SU-DHL-6 (cell line): ENCODE measurements at regions not wholly inside any gene's neighbourhood (a gene's known extent, or its start where the extent isn't known, plus 50 kb on each side); places are given as distances from the start of the nearest gene placed in this dataset.

Experiments used
- H2AFZ ChIP-seq: fragments of 200-600 bp; sonication (generic); 2 replicates; pipeline ENCODE4 v1.6.1; 2014; ENCODE audit warnings: low read depth, mild to moderate bottlenecking, moderate library complexity, mixed read lengths, antibody characterized with exemption, low read length; ENCODE audit not compliant: severe bottlenecking
- H3F3A ChIP-seq: fragments of 200-600 bp; shearing (Covaris generic); 2 replicates; pipeline ENCODE4 v1.6.0; 2016; ENCODE audit warnings: antibody characterized with exemption, mild to moderate bottlenecking; ENCODE audit not compliant: insufficient read depth
- H3K27ac ChIP-seq: fragments of 200-600 bp; sonication (generic); 2 replicates; pipeline ENCODE4 v1.5.1; 2016; ENCODE audit warnings: low read depth, mild to moderate bottlenecking, low read length, moderate library complexity, mixed read lengths
- H3K27me3 ChIP-seq: fragments of 200-600 bp; sonication (generic), shearing (Covaris generic); 2 replicates; pipeline ENCODE4 v1.6.0; 2014; ENCODE audit warnings: mild to moderate bottlenecking, low read length
- H3K36me3 ChIP-seq: fragments of 200-600 bp; sonication (generic); 2 replicates; pipeline ENCODE4 v1.6.1; 2014; ENCODE audit warnings: mild to moderate bottlenecking, low read length, mixed read lengths
- H3K4me2 ChIP-seq: fragments of 300-600, 200-600 bp; shearing (Covaris generic), sonication (generic); 2 replicates; pipeline ENCODE4 v1.6.0; 2014; ENCODE audit warnings: low read length, low read depth, mild to moderate bottlenecking; ENCODE audit not compliant: poor library complexity, severe bottlenecking
- H3K4me3 ChIP-seq: fragments of 200-600 bp; sonication (generic); 2 replicates; pipeline ENCODE4 v1.5.1; 2014; ENCODE audit warnings: antibody characterized with exemption, low read length, mild to moderate bottlenecking, mixed read lengths; ENCODE audit not compliant: insufficient read depth, poor library complexity, severe bottlenecking
- H3K79me2 ChIP-seq: fragments of 200-600 bp; sonication (generic); 2 replicates; pipeline ENCODE4 v1.6.1; 2014; ENCODE audit warnings: mild to moderate bottlenecking, low read length, moderate library complexity; ENCODE audit not compliant: insufficient read depth
- H3K9ac ChIP-seq: fragments of 200-600 bp; sonication (generic); 2 replicates; pipeline ENCODE4 v1.7.0; 2014; ENCODE audit warnings: mild to moderate bottlenecking, low read length
- H3K9me2 ChIP-seq: fragments of 200-600 bp; sonication (generic); replicated peaks from 2 replicates; pipeline ENCODE4 v1.6.1; 2014; ENCODE audit warnings: low read length; ENCODE audit not compliant: insufficient read depth
- H3K9me3 ChIP-seq: fragments of 200-600 bp; sonication (generic); 2 replicates; pipeline ENCODE4 v1.6.1; 2014; ENCODE audit warnings: low read length, mixed read lengths; ENCODE audit not compliant: insufficient read depth
- H4K20me1 ChIP-seq: fragments of 200-600 bp; sonication (generic); 2 replicates; pipeline ENCODE4 v1.6.1; 2014; ENCODE audit warnings: low read depth, mild to moderate bottlenecking, antibody characterized with exemption, low read length, moderate library complexity, mixed read lengths
- EZH2phosphoT487 ChIP-seq: fragments of 200-600 bp; sonication (generic), shearing (Covaris generic); conservative IDR thresholded peaks from 2 replicates; pipeline ENCODE4 v1.6.1; 2018; ENCODE audit warnings: mild to moderate bottlenecking, antibody characterized with exemption, low read length, moderate library complexity, mixed read lengths
- TF ChIP-seq, protein P1 (sequence below): fragments of 200-600 bp; sonication (generic); IDR thresholded peaks from one replicate; pipeline ENCODE4 v1.5.1; 2017; ENCODE audit warnings: antibody characterized with exemption, mild to moderate bottlenecking, low read length, moderate library complexity; ENCODE audit not compliant: insufficient read depth, poor library complexity, severe bottlenecking

- H4K20me1 ChIP-seq: no peaks in the 10 kb centered on the region
- no peaks in the 10 kb centered on the region for H3K9me3 ChIP-seq
- no peaks in the 10 kb centered on the region for H3K9me2 ChIP-seq
- H2AFZ ChIP-seq: no peak overlapping the region
- no peaks in the 10 kb centered on the region for H3F3A ChIP-seq
- H3K27me3 ChIP-seq: no peaks in the 10 kb centered on the region
- no peak overlapping the region for H3K9ac ChIP-seq
- TF ChIP-seq, protein P1, sequence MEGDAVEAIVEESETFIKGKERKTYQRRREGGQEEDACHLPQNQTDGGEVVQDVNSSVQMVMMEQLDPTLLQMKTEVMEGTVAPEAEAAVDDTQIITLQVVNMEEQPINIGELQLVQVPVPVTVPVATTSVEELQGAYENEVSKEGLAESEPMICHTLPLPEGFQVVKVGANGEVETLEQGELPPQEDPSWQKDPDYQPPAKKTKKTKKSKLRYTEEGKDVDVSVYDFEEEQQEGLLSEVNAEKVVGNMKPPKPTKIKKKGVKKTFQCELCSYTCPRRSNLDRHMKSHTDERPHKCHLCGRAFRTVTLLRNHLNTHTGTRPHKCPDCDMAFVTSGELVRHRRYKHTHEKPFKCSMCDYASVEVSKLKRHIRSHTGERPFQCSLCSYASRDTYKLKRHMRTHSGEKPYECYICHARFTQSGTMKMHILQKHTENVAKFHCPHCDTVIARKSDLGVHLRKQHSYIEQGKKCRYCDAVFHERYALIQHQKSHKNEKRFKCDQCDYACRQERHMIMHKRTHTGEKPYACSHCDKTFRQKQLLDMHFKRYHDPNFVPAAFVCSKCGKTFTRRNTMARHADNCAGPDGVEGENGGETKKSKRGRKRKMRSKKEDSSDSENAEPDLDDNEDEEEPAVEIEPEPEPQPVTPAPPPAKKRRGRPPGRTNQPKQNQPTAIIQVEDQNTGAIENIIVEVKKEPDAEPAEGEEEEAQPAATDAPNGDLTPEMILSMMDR: no peak
- no peak for TF ChIP-seq EZH2phosphoT487
- H3K4me3 ChIP-seq: no peak overlapping the region
- no peak overlapping the region for H3K4me2 ChIP-seq
- no peak overlapping the region for H3K27ac ChIP-seq
- H3K36me3 ChIP-seq: no peaks in the 10 kb centered on the region
- H3K79me2 ChIP-seq: no peaks in the 10 kb centered on the region
Measured at GRCh38 chr1:104408268-104408667, 658.6 kb downstream of the AMY1C start.

GRCh38 chr1:104435255-104435654, 685.6 kb downstream of the AMY1C start:
- no peaks in the 10 kb centered on the region for H3K79me2 ChIP-seq

DNA sequence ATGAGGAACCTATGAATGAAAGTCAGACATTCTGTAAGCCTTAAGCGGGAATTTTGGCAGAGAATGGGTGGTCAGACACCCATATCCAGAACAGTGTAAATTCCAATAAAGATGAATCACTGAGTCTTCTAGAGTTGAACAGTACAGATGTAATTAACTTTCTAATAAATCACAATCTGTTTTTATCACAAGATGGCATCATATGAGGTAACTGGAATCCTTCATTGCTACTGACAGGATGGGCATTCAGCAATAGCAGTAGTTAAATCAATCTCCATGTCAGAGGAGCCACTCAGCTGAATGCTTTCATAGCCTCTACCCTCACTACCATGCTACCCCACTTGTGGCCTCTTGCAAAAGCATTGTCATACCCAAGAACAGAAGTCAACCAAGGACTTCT, 690.3 kb downstream of the AMY1C start:
- no peaks in the 10 kb centered on the region for H3K27me3 ChIP-seq
- no peak overlapping the region for H2AFZ ChIP-seq
- H3F3A ChIP-seq: no peaks in the 10 kb centered on the region
- no peaks in the 10 kb centered on the region for H4K20me1 ChIP-seq
- no peaks in the 10 kb centered on the region for H3K9me2 ChIP-seq
- no peaks in the 10 kb centered on the region for H3K79me2 ChIP-seq
- no peak overlapping the region for H3K4me2 ChIP-seq
- TF ChIP-seq EZH2phosphoT487: no peak
- TF ChIP-seq, protein P1: no peak
- no peak overlapping the region for H3K9ac ChIP-seq
- no peak overlapping the region for H3K27ac ChIP-seq
- no peak overlapping the region for H3K4me3 ChIP-seq
- H3K36me3 ChIP-seq: no peaks in the 10 kb centered on the region
- H3K9me3 ChIP-seq: no peaks in the 10 kb centered on the region

More at GRCh38 chr1:104435255-104435654, 685.6 kb downstream of the AMY1C start:
- Histone ChIP-seq H3K27me3 (no peaks in the 10 kb centered on the region), H2AFZ (no peak overlapping the region), H3K27ac (no peak overlapping the region), H3K4me2 (no peak overlapping the region), H4K20me1 (no peaks in the 10 kb centered on the region), H3K9me2 (no peaks in the 10 kb centered on the region), H3K9me3 (no peaks in the 10 kb centered on the region), H3K9ac (no peak overlapping the region), H3K36me3 (no peaks in the 10 kb centered on the region), H3F3A (no peaks in the 10 kb centered on the region), H3K4me3 (no peak overlapping the region)
- TF ChIP-seq, protein P1: no peak
- TF ChIP-seq EZH2phosphoT487: no peak
